HEK293T (cell line): ENCODE measurements at regions not wholly inside any gene's neighbourhood (a gene's known extent, or its start where the extent isn't known, plus 50 kb on each side); places are given as distances from the start of the nearest gene placed in this dataset.
"Not testable (repeated sequence)": the region's sequence is repeated elsewhere in the genome, so short reads cannot be mapped to it uniquely, and the experiment has no call there.

Source experiments
- CTCF ChIA-PET: fragments of 350-600 bp; formaldehyde crosslinking; extraction: SDS; loops from one replicate; lab custom pipeline; 2021; ENCODE audit warnings: antibody characterized with exemption, inconsistent platforms; lab: Yijun Ruan, JAX
- POLR2A ChIA-PET: fragments of 350-600 bp; formaldehyde crosslinking; extraction: SDS; loops from one replicate; lab custom pipeline; 2020; ENCODE audit warnings: antibody characterized with exemption, inconsistent platforms; lab: Yijun Ruan, JAX
- DNase-seq: peaks from one replicate; pipeline ENCODE4 v3.0.0; 2012; ENCODE audit warnings: mixed read lengths; ENCODE audit errors: extremely low spot score
- ARNT ChIP-seq: fragments of 450-650 bp; IDR thresholded peaks from 2 replicates; pipeline ENCODE4 v1.6.1; 2017; ENCODE audit warnings: mild to moderate bottlenecking
- BHLHE40 ChIP-seq: fragments of 450-650 bp; IDR thresholded peaks from 2 replicates; pipeline ENCODE4 v1.6.1; 2016; ENCODE audit warnings: mild to moderate bottlenecking, moderate library complexity, borderline replicate concordance
- CTBP1 ChIP-seq: fragments of 450-650 bp; IDR thresholded peaks from 2 replicates; pipeline ENCODE4 v1.6.1; 2016; ENCODE audit warnings: borderline replicate concordance
- ELF4 ChIP-seq: fragments of 450-650 bp; IDR thresholded peaks from 2 replicates; pipeline ENCODE4 v1.6.1; 2017; ENCODE audit warnings: antibody characterized with exemption
- FOXA1 ChIP-seq: fragments of 450-650 bp; IDR thresholded peaks from 2 replicates; pipeline ENCODE4 v1.6.1; 2016; ENCODE audit warnings: mild to moderate bottlenecking
- FOXK2 ChIP-seq: fragments of 450-650 bp; IDR thresholded peaks from 2 replicates; pipeline ENCODE4 v1.6.1; 2016; ENCODE audit warnings: mild to moderate bottlenecking
- FOXM1 ChIP-seq: fragments of 450-650 bp; IDR thresholded peaks from 2 replicates; pipeline ENCODE4 v1.6.1; 2017; ENCODE audit warnings: mild to moderate bottlenecking, borderline replicate concordance
- HDGF ChIP-seq: fragments of 450-650 bp; IDR thresholded peaks from 2 replicates; pipeline ENCODE4 v1.6.1; 2017; ENCODE audit warnings: antibody characterized with exemption, borderline replicate concordance
- L3MBTL2 ChIP-seq: fragments of 450-650 bp; conservative IDR thresholded peaks from 2 replicates; pipeline ENCODE4 v1.6.1; 2016; ENCODE audit warnings: mild to moderate bottlenecking
- LEF1 ChIP-seq: fragments of 450-650 bp; IDR thresholded peaks from 2 replicates; pipeline ENCODE4 v1.6.1; 2017; ENCODE audit warnings: mild to moderate bottlenecking, borderline replicate concordance
- NFRKB ChIP-seq: fragments of 450-650 bp; IDR thresholded peaks from 2 replicates; pipeline ENCODE4 v1.6.1; 2016; ENCODE audit warnings: mild to moderate bottlenecking, moderate library complexity
- PKNOX1 ChIP-seq: fragments of 450-650 bp; IDR thresholded peaks from 2 replicates; pipeline ENCODE4 v1.6.1; 2016
- SP1 ChIP-seq: fragments of 450-650 bp; IDR thresholded peaks from 2 replicates; pipeline ENCODE4 v1.6.1; 2017
- SUZ12 ChIP-seq: fragments of 450-650 bp; IDR thresholded peaks from 2 replicates; pipeline ENCODE4 v1.6.1; 2016; ENCODE audit warnings: mild to moderate bottlenecking
- TARDBP ChIP-seq: fragments of 450-650 bp; IDR thresholded peaks from 2 replicates; pipeline ENCODE4 v1.6.1; 2016
- ZNF384 ChIP-seq: fragments of 450-650 bp; IDR thresholded peaks from 2 replicates; pipeline ENCODE4 v1.6.1; 2016

GRCh38 chr14:66017927-66018326 lies 468.2 kb upstream of the CCDC196 start:
- ChIA-PET CTCF (interaction anchor here (1.4 to 1.6 kb wide), 2 partner anchors 9 to 57 kb away, joined by 3 to 5 read pairs; no protein-coding TSS in a partner anchor), POLR2A (no interaction called here)
- TF ChIP-seq TARDBP (no peak), NFRKB (no peak), LEF1 (no peak), SUZ12 (no peak), HDGF (no peak), FOXM1 (no peak), PKNOX1 (no peak), FOXK2 (no peak)
- no peak for DNase-seq

- CTCF ChIA-PET, result no interaction called here
- POLR2A ChIA-PET, result no interaction called here
- DNase-seq, result no peak
- TF ChIP-seq FOXA1 (no peak), LEF1 (no peak), BHLHE40 (no peak), NFRKB (no peak), SP1 (no peak), ARNT (no peak), ZNF384 (no peak), TARDBP (no peak), CTBP1 (no peak), HDGF (no peak)
These were observed 463.6 kb upstream of the CCDC196 start for GRCh38 chr14:66022526-66022925.

GRCh38 chr14:66025779-66026178 lies 460.4 kb upstream of the CCDC196 start:
- TF ChIP-seq NFRKB, result no peak
- no peak for DNase-seq
- POLR2A ChIA-PET, result no interaction called here
- CTCF ChIA-PET, result no interaction called here

- DNase-seq, POLR2A ChIA-PET, CTCF ChIA-PET: not testable (repeated sequence)
These were observed 454.2 kb upstream of the CCDC196 start for GRCh38 chr14:66031981-66032380.

- POLR2A ChIA-PET, result no interaction called here
These were observed 453.4 kb upstream of the CCDC196 start for GRCh38 chr14:66032800-66033199.

GRCh38 chr14:66036547-66036946 lies 449.6 kb upstream of the CCDC196 start:
- CTCF ChIA-PET, result no interaction called here
- POLR2A ChIA-PET, result no interaction called here
- no peak for DNase-seq

More at GRCh38 chr14:66032800-66033199, 453.4 kb upstream of the CCDC196 start:
- TF ChIP-seq ZNF384 (no peak), TARDBP (no peak), FOXA1 (no peak), CTBP1 (no peak), ARNT (no peak), SUZ12 (no peak), BHLHE40 (no peak)
- DNase-seq, result no peak
- CTCF ChIA-PET, result no interaction called here

GRCh38 chr14:66037361-66037760 lies 448.8 kb upstream of the CCDC196 start:
- no peak for DNase-seq
- TF ChIP-seq TARDBP, result no peak
- no peak for TF ChIP-seq FOXM1
- TF ChIP-seq NFRKB, result no peak
- ChIA-PET CTCF (no interaction called here), POLR2A (no interaction called here)

More at GRCh38 chr14:66036547-66036946, 449.6 kb upstream of the CCDC196 start:
- no peak for TF ChIP-seq FOXM1
- no peak for TF ChIP-seq SP1
- no peak for TF ChIP-seq BHLHE40
- TF ChIP-seq L3MBTL2, result no peak
- no peak for TF ChIP-seq FOXK2
- no peak for TF ChIP-seq NFRKB
- TF ChIP-seq FOXA1, result no peak
- no peak for TF ChIP-seq CTBP1
- TF ChIP-seq PKNOX1, result no peak
- no peak for TF ChIP-seq ELF4
- TF ChIP-seq HDGF, result no peak
- TF ChIP-seq LEF1, result no peak
- no peak for TF ChIP-seq ARNT
- TF ChIP-seq TARDBP, result no peak
- no peak for TF ChIP-seq ZNF384
- no peak for TF ChIP-seq SUZ12

- ChIA-PET CTCF (no interaction called here), POLR2A (no interaction called here)
- no peak for TF ChIP-seq ARNT
- TF ChIP-seq FOXM1, result no peak
- no peak for DNase-seq
These were observed 448.0 kb upstream of the CCDC196 start for GRCh38 chr14:66038212-66038611.

- peak; percentile 19 for DNase-seq
- TF ChIP-seq FOXK2, result no peak
- TF ChIP-seq ELF4, result no peak
- no peak for TF ChIP-seq TARDBP
- no peak for TF ChIP-seq FOXM1
- no peak for TF ChIP-seq SUZ12
- no peak for TF ChIP-seq PKNOX1
- TF ChIP-seq HDGF, result no peak
- no peak for TF ChIP-seq LEF1
- no peak for TF ChIP-seq BHLHE40
- no peak for TF ChIP-seq CTBP1
- ChIA-PET CTCF (no interaction called here), POLR2A (no interaction called here)
These were observed 447.6 kb upstream of the CCDC196 start for GRCh38 chr14:66038618-66039017.
